ENCODE measurements at regions not wholly inside any gene's neighbourhood (a gene's known extent, or its start where the extent isn't known, plus 50 kb on each side); places are given as distances from the start of the nearest gene placed in this dataset.

- no peaks in the 10 kb centered on the region for H3K9me2 ChIP-seq (replicated peaks; ENCODE audit: insufficient read depth, low read length)
- no peak overlapping the region for H3K4me2 ChIP-seq (ENCODE audit: low read depth, low read length)
- H3K4me3 ChIP-seq (ENCODE audit: low read length), result no peak overlapping the region
- no peak for TF ChIP-seq EZH2phosphoT487 (IDR thresholded peaks at IDR 0.05; ENCODE audit: low read length)
- H3K36me3 ChIP-seq (replicated peaks; ENCODE audit: insufficient read depth, low read length), result no peaks in the 10 kb centered on the region
- H2AFZ ChIP-seq (ENCODE audit: low read length), result no peak overlapping the region
- DNase-seq, result no peak
- no peak overlapping the region for H3K9ac ChIP-seq (ENCODE audit: low read length)
- H4K20me1 ChIP-seq (ENCODE audit: insufficient read depth, low read length), result no peaks in the 10 kb centered on the region
- no peaks in the 10 kb centered on the region for H3K9me3 ChIP-seq (replicated peaks; ENCODE audit: insufficient read depth, low read length)
- no peaks in the 10 kb centered on the region for H3K27me3 ChIP-seq (replicated peaks; ENCODE audit: insufficient read depth, low read length)
- H3K4me1 ChIP-seq (ENCODE audit: low read length), result no peaks in the 10 kb centered on the region
- H3K27ac ChIP-seq (ENCODE audit: low read length), result no peak overlapping the region
- no peaks in the 10 kb centered on the region for H3F3A ChIP-seq (ENCODE audit: insufficient read depth, low read length)
- no peaks in the 10 kb centered on the region for H3K79me2 ChIP-seq (ENCODE audit: low read length)
Measured at GRCh38 chr7:80374321-80374720, 137.5 kb downstream of the GNAT3 start.

GRCh38 chr7:80373429-80374032 is 138.3 kb downstream of the GNAT3 start:
- Histone ChIP-seq H3K27me3 (replicated peaks; ENCODE audit: insufficient read depth, low read length) (no peaks in the 10 kb centered on the region), H3K79me2 (ENCODE audit: low read length) (no peaks in the 10 kb centered on the region), H3K4me3 (ENCODE audit: low read length) (no peak overlapping the region), H4K20me1 (ENCODE audit: insufficient read depth, low read length) (no peaks in the 10 kb centered on the region), H3K9ac (ENCODE audit: low read length) (no peak overlapping the region), H3K9me3 (replicated peaks; ENCODE audit: insufficient read depth, low read length) (no peaks in the 10 kb centered on the region), H2AFZ (ENCODE audit: low read length) (no peak overlapping the region), H3K36me3 (replicated peaks; ENCODE audit: insufficient read depth, low read length) (no peaks in the 10 kb centered on the region), H3K4me1 (ENCODE audit: low read length) (no peaks in the 10 kb centered on the region), H3F3A (ENCODE audit: insufficient read depth, low read length) (no peaks in the 10 kb centered on the region), H3K4me2 (ENCODE audit: low read depth, low read length) (no peak overlapping the region), H3K9me2 (replicated peaks; ENCODE audit: insufficient read depth, low read length) (no peaks in the 10 kb centered on the region), H3K27ac (ENCODE audit: low read length) (no peak overlapping the region)
- no peak for DNase-seq
- TF ChIP-seq, protein P1, sequence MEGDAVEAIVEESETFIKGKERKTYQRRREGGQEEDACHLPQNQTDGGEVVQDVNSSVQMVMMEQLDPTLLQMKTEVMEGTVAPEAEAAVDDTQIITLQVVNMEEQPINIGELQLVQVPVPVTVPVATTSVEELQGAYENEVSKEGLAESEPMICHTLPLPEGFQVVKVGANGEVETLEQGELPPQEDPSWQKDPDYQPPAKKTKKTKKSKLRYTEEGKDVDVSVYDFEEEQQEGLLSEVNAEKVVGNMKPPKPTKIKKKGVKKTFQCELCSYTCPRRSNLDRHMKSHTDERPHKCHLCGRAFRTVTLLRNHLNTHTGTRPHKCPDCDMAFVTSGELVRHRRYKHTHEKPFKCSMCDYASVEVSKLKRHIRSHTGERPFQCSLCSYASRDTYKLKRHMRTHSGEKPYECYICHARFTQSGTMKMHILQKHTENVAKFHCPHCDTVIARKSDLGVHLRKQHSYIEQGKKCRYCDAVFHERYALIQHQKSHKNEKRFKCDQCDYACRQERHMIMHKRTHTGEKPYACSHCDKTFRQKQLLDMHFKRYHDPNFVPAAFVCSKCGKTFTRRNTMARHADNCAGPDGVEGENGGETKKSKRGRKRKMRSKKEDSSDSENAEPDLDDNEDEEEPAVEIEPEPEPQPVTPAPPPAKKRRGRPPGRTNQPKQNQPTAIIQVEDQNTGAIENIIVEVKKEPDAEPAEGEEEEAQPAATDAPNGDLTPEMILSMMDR (IDR thresholded peaks at IDR 0.05; ENCODE audit: low read length), result no peak
- no peak for TF ChIP-seq EZH2phosphoT487 (IDR thresholded peaks at IDR 0.05; ENCODE audit: low read length)
- no peak for TF ChIP-seq EZH2 (optimal IDR thresholded peaks at IDR 0.05; ENCODE audit: low read depth, low read length)

- Histone ChIP-seq H3K4me1 (ENCODE audit: low read length) (no peaks in the 10 kb centered on the region), H3K27ac (ENCODE audit: low read length) (no peak overlapping the region), H3K9me3 (replicated peaks; ENCODE audit: insufficient read depth, low read length) (no peaks in the 10 kb centered on the region), H3K27me3 (replicated peaks; ENCODE audit: insufficient read depth, low read length) (no peaks in the 10 kb centered on the region), H4K20me1 (ENCODE audit: insufficient read depth, low read length) (no peaks in the 10 kb centered on the region), H3K4me2 (ENCODE audit: low read depth, low read length) (no peak overlapping the region), H3K9me2 (replicated peaks; ENCODE audit: insufficient read depth, low read length) (no peaks in the 10 kb centered on the region), H3K36me3 (replicated peaks; ENCODE audit: insufficient read depth, low read length) (no peaks in the 10 kb centered on the region), H3K4me3 (ENCODE audit: low read length) (no peak overlapping the region), H3K9ac (ENCODE audit: low read length) (no peak overlapping the region), H3F3A (ENCODE audit: insufficient read depth, low read length) (no peaks in the 10 kb centered on the region), H3K79me2 (ENCODE audit: low read length) (no peaks in the 10 kb centered on the region), H2AFZ (ENCODE audit: low read length) (no peak overlapping the region)
- TF ChIP-seq, protein P1 (IDR thresholded peaks at IDR 0.05; ENCODE audit: low read length), result no peak
- no peak for TF ChIP-seq EZH2phosphoT487 (IDR thresholded peaks at IDR 0.05; ENCODE audit: low read length)
- TF ChIP-seq EZH2 (optimal IDR thresholded peaks at IDR 0.05; ENCODE audit: low read depth, low read length), result no peak
- DNase-seq, result no peak
Measured at GRCh38 chr7:80372415-80372814, 139.4 kb downstream of the GNAT3 start.

DNA sequence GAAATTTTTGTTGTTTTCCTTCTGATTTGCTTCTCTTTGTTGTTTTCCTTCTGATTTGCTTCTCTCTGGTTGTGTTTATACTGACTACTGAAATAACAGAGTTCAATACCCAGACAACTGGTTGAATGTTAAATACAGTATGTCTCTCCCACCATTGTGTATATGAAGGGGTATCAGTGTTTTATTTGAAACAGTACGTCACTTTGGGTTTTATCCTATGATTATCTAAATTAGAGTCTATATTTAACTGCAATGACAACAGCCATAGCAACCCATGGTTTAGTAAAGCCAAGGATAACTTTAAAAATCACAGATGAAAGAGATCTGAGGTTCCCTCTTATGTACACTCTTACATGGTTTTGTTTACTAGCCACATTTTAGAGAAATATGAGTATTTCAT is 141.3 kb downstream of the GNAT3 start:
- Histone ChIP-seq H3K27ac (ENCODE audit: low read length) (no peak overlapping the region), H3K4me1 (ENCODE audit: low read length) (no peaks in the 10 kb centered on the region)
- no peak for TF ChIP-seq EZH2 (optimal IDR thresholded peaks at IDR 0.05; ENCODE audit: low read depth, low read length)
- TF ChIP-seq, protein P1 (IDR thresholded peaks at IDR 0.05; ENCODE audit: low read length), result no peak
- TF ChIP-seq EZH2phosphoT487 (IDR thresholded peaks at IDR 0.05; ENCODE audit: low read length), result no peak

More for the DNA sequence above, 141.3 kb downstream of the GNAT3 start:
- H3K27me3 ChIP-seq (replicated peaks; ENCODE audit: insufficient read depth, low read length), result no peaks in the 10 kb centered on the region
- no peaks in the 10 kb centered on the region for H3F3A ChIP-seq (ENCODE audit: insufficient read depth, low read length)
- H4K20me1 ChIP-seq (ENCODE audit: insufficient read depth, low read length), result no peaks in the 10 kb centered on the region
- H3K36me3 ChIP-seq (replicated peaks; ENCODE audit: insufficient read depth, low read length), result no peaks in the 10 kb centered on the region
- no peak overlapping the region for H3K4me2 ChIP-seq (ENCODE audit: low read depth, low read length)
- H2AFZ ChIP-seq (ENCODE audit: low read length), result no peak overlapping the region
- no peak overlapping the region for H3K9ac ChIP-seq (ENCODE audit: low read length)
- no peak for DNase-seq
- H3K9me2 ChIP-seq (replicated peaks; ENCODE audit: insufficient read depth, low read length), result no peaks in the 10 kb centered on the region
- H3K79me2 ChIP-seq (ENCODE audit: low read length), result no peaks in the 10 kb centered on the region
- H3K4me3 ChIP-seq (ENCODE audit: low read length), result no peak overlapping the region
- no peaks in the 10 kb centered on the region for H3K9me3 ChIP-seq (replicated peaks; ENCODE audit: insufficient read depth, low read length)

Measured in MM.1S (cell line).